ENCODE measurements at regions not wholly inside any gene's neighbourhood (a gene's known extent, or its start where the extent isn't known, plus 50 kb on each side); places are given as distances from the start of the nearest gene placed in this dataset.

DNA sequence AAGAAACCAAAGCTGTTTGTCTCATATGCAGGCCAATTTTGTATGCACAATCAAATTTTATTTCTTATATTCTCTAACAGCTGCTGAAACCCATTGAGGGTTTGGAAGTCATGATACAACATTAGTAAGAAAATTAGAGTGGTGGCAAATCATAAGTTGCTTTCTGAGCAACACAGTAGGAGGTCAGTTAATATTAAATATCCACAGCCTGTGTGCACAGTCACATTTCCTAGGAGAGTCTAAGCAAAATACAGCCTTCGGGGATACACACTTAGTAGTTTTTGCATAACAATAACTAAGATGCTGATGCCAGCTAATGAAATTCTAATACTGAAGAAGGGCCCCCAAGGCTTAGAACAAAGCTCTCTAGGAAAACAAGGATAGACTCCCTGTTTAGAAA lies 209.6 kb upstream of the E2F7 start:
- TF ChIP-seq, protein P1, sequence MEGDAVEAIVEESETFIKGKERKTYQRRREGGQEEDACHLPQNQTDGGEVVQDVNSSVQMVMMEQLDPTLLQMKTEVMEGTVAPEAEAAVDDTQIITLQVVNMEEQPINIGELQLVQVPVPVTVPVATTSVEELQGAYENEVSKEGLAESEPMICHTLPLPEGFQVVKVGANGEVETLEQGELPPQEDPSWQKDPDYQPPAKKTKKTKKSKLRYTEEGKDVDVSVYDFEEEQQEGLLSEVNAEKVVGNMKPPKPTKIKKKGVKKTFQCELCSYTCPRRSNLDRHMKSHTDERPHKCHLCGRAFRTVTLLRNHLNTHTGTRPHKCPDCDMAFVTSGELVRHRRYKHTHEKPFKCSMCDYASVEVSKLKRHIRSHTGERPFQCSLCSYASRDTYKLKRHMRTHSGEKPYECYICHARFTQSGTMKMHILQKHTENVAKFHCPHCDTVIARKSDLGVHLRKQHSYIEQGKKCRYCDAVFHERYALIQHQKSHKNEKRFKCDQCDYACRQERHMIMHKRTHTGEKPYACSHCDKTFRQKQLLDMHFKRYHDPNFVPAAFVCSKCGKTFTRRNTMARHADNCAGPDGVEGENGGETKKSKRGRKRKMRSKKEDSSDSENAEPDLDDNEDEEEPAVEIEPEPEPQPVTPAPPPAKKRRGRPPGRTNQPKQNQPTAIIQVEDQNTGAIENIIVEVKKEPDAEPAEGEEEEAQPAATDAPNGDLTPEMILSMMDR (IDR thresholded peaks at IDR 0.05): no peak

DNA sequence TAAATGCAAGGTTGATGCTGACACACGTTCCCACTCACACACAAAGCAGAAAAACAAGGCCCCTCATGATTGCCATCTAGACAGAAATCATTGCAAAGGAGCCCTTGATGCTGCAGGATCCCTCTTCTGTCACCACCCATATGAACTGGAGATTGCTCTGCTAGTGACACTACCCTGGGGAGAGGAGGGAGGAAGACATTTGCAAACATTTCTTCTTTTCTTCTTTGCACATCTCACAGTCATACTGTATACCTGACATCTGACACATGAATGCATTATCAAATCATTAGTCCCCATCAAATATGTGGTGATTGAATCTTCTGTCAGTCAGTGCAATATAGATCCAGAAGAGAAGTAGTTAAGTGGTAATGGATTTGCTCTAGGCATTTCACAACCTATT lies 208.5 kb upstream of the E2F7 start:
- TF ChIP-seq, protein P1 (IDR thresholded peaks at IDR 0.05): no peak

DNA sequence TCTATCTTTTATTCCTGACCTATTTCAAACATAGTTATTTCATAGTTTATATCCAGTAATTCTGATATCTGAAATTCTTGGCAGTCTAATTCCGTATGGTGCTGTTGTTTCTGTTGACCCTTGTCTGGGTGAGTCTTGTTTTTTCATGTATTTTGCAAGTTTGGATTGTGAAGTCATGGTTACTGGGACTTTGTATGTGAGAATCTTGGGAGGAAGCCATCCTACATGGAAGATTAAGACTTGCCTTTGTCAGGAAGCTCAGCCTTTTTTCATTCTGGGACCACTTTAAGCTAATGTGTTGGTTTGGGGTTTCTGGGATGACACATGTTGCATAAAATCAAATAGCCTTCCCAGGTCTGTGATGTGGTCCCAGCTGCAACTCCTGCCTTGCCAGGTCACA lies 191.6 kb upstream of the E2F7 start:
- TF ChIP-seq, protein P1 (IDR thresholded peaks at IDR 0.05): no peak

DNA sequence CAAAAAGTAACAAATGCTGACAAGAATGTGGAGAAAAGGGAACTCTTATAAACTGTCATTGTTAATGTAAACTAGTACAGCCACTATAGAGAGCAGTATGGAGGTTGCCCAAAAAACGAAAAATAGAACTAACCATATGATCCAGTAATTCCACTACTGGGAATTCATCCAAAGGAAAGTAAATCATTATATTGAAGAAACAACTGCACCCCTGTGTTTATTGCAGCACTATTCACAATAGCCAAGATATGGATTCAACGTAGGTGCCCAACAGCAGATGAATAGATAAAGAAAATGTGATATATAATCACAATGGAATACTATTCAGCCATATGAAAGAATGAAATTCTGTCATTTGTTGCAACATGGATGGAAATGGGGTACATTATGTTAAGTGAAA lies 188.0 kb upstream of the E2F7 start:
- TF ChIP-seq, protein P1 (IDR thresholded peaks at IDR 0.05): no peak

DNA sequence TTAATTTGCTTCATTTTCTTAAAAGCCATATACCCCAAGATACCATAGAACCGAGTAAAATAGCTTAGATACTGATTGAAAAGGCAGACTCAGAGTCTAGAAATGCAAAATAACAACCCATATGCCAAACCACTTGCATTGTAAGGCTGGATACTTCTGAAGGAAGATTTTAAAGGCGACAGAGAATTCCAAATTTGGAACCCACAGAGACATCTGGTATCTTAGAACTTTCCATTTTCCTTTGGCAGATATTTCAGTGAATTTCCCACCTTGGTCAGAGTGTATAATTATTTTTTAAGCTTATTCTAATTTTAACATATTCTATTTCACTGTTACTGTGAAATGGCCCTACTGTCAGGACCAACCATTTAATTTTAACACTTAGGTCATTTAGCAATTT lies 186.4 kb upstream of the E2F7 start:
- TF ChIP-seq, protein P1 (IDR thresholded peaks at IDR 0.05): no peak

DNA sequence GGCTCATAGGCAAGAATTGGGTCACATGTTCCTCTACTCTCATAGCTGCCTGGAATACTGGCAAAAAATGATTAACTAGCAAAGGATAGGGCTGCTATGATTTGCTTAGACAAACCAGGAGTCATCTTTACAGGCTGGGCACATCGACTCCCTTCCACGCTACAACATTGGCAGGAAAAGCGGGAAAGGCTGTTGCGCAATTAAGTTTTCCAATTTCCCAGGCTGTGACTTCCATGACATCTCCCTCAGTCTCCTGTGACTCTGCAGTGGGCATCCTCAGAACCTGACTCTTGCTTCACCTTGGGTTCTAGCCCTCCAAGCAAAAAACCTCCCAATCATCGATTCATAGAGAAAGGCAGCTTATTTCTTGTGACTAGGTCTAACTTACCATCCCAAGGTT lies 184.5 kb upstream of the E2F7 start:
- TF ChIP-seq, protein P1 (IDR thresholded peaks at IDR 0.05): no peak

DNA sequence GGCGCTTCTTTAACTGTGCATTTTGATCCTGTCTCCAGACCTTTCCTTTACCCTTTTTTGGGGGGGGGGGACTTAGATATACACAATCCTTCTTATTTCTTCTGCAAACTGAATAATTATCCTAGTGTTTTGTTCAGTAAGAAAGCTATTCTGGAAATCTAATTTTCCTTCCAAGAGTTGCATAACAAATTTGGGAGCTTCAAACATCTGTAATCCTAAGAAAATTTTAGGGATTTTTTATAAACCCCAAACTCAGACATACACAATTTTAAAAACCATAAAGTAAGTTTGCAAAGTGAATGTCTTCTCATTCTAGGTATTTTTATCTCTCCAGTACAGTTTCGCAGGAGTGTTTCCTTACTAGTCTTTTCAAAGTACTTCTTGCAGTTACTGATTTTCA lies 182.7 kb upstream of the E2F7 start:
- TF ChIP-seq, protein P1 (IDR thresholded peaks at IDR 0.05): no peak

DNA sequence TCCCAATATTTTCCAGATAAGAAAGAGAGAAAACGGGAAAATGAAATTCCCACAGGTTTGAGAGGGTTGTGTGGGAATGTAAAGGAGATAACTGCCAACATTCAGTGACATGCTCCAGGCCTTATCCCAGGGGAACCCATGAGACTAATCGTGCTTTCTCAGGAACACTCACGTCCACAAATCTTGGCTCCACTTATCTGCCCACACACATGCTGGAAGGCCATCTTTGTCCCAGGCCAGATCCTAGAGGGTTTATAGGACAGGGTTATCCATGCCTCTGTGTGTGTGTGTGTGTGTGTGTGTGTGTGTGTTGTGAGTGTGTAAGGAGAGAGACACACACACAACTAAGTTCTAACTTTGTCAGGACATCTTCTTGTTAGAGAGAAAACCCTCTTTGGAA lies 182.2 kb upstream of the E2F7 start:
- TF ChIP-seq, protein P1 (IDR thresholded peaks at IDR 0.05): no peak

Measured in LNCAP (cell line).